ENCODE measurements at regions not wholly inside any gene's neighbourhood (a gene's known extent, or its start where the extent isn't known, plus 50 kb on each side); places are given as distances from the start of the nearest gene placed in this dataset.

GRCh38 chr11:80448709-80449108, 1007.9 kb upstream of the TENM4 start:
- no peak for ATAC-seq (ENCODE audit: low read depth)
- Histone ChIP-seq H3K23ac (ENCODE audit: low read depth, low read length) (no peak overlapping the region), H4K5ac (ENCODE audit: low read depth, low read length) (no peak overlapping the region), H3K27me3 (ENCODE audit: control insufficient read depth, insufficient read depth, low read length) (no peaks in the 10 kb centered on the region), H4K91ac (ENCODE audit: insufficient read depth, low read depth, low read length) (no peak overlapping the region), H3K36me3 (ENCODE audit: control insufficient read depth, insufficient read depth, low read length) (no peaks in the 10 kb centered on the region), H4K8ac (ENCODE audit: low read depth in 2 of 2, low read length in 2 of 2) (no peak overlapping the region), H3K4me1 (ENCODE audit: control insufficient read depth, insufficient read depth, low read length) (no peaks in the 10 kb centered on the region), H2AK9ac (replicated peaks; ENCODE audit: low read depth, low read length, poor library complexity) (no peak overlapping the region), H3K14ac (replicated peaks; ENCODE audit: low read depth, low read length) (no peak overlapping the region), H2BK20ac (ENCODE audit: low read depth, low read length) (no peak overlapping the region), H2AK5ac (ENCODE audit: low read depth, low read length) (no peak overlapping the region), H3K18ac (ENCODE audit: low read depth, low read length) (no peak overlapping the region), H3K9me1 (ENCODE audit: insufficient read depth, low read length) (no peaks in the 10 kb centered on the region), H3K9me3 (ENCODE audit: control insufficient read depth, insufficient read depth, low read length) (no peaks in the 10 kb centered on the region), H3K56ac (ENCODE audit: extremely low read depth, insufficient read depth, low read length) (no peak overlapping the region), H3K4ac (ENCODE audit: low read depth, low read length) (no peak overlapping the region), H3K4me2 (ENCODE audit: low read depth, low read length) (no peak overlapping the region), H2BK15ac (ENCODE audit: low read depth, low read length) (no peak overlapping the region), H2AFZ (replicated peaks; ENCODE audit: low read length, poor library complexity) (no peak overlapping the region), H3K27ac (ENCODE audit: insufficient read depth, low read length) (no peak overlapping the region), H2BK5ac (ENCODE audit: low read depth, low read length, poor library complexity, severe bottlenecking) (no peak overlapping the region), H3K9ac (ENCODE audit: low read depth, low read length) (no peak overlapping the region), H3K79me1 (ENCODE audit: low read depth in 1 of 2, low read length in 2 of 2) (no peaks in the 10 kb centered on the region), H2BK120ac (ENCODE audit: low read depth, low read length) (no peak overlapping the region), H4K20me1 (ENCODE audit: insufficient read depth, low read length) (no peaks in the 10 kb centered on the region), H3K4me3 (ENCODE audit: insufficient read depth, low read depth, low read length) (no peak overlapping the region)
- no peak for DNase-seq
- ChIA-PET POLR2A (ENCODE audit: unreplicated experiment) (no interaction called here), CTCF (no interaction called here)
- intact Hi-C loops (cut with micrococcal nuclease) (no loop called here), in situ Hi-C loops (cut with MboI; ENCODE audit: low sequenced_read_pairs) (no loop called here), dilution Hi-C loops (cut with HindIII; ENCODE audit: low sequenced_read_pairs, unreplicated experiment) (no loop called here)
- no CpG with 5 or more reads among the region's 2 CpGs for WGBS, 2 experiments (ENCODE audit: extremely low coverage in 2 of 2, insufficient read length in 1 of 2)
- TF ChIP-seq POLR2A (IDR thresholded peaks at IDR 0.05; ENCODE audit: low read depth, low read length) (no peak), BHLHE40 (IDR thresholded peaks at IDR 0.05; ENCODE audit: low read depth, low read length) (no peak), RAD21 (IDR thresholded peaks at IDR 0.05; ENCODE audit: low read length) (no peak), ELK1 (IDR thresholded peaks at IDR 0.05; ENCODE audit: borderline replicate concordance, low read depth, low read length) (no peak), FOS (IDR thresholded peaks at IDR 0.05; ENCODE audit: low read depth, low read length) (no peak), USF2 (IDR thresholded peaks at IDR 0.05; ENCODE audit: low read depth, low read length) (no peak), NFE2L2 (IDR thresholded peaks at IDR 0.05; ENCODE audit: low read depth, low read length) (no peak)
- BruUV-seq (replicated peaks), result no TSS peak
